MCF 10A (cell line): ENCODE measurements at regions not wholly inside any gene's neighbourhood (a gene's known extent, or its start where the extent isn't known, plus 50 kb on each side); places are given as distances from the start of the nearest gene placed in this dataset.

Experiments
- BruUV-seq: library from RNA; stranded (reverse); fragments of 400-500 nt; replicated peaks from 2 replicates; lab custom pipeline; 2021; lab: Mats Ljungman, UMichigan
- CTCF ChIA-PET: fragments of 300-600 bp; sonication (Branson Sonifier 250); formaldehyde crosslinking; extraction: SDS; loops from one replicate; lab custom pipeline; 2021; ENCODE audit warnings: antibody characterized with exemption, inconsistent platforms; lab: Yijun Ruan, JAX
- POLR2A ChIA-PET: fragments of 300-600, 350-650 bp; sonication (Branson Sonifier 250); formaldehyde crosslinking; extraction: SDS; loops from one replicate; lab custom pipeline; 2020; ENCODE audit warnings: antibody characterized with exemption, inconsistent platforms; lab: Yijun Ruan, JAX
- DNase-seq: peaks from one replicate; pipeline ENCODE4 v3.0.0-alpha.2; 2018; ENCODE audit not compliant: unreplicated experiment
- H3K27ac Mint-ChIP-seq: one replicate; pipeline ENCODE4 v1.8.0; 2022; ENCODE audit warnings: mild to moderate bottlenecking, low read depth, mixed read lengths; ENCODE audit not compliant: unreplicated experiment
- H3K27me3 Mint-ChIP-seq: one replicate; pipeline ENCODE4 v1.8.0; 2022; ENCODE audit warnings: mixed read lengths; ENCODE audit not compliant: insufficient read depth, unreplicated experiment
- H3K36me3 Mint-ChIP-seq: one replicate; pipeline ENCODE4 v1.8.0; 2022; ENCODE audit warnings: mild to moderate bottlenecking, moderate library complexity, mixed read lengths; ENCODE audit not compliant: insufficient read depth, unreplicated experiment
- H3K4me1 Mint-ChIP-seq: one replicate; pipeline ENCODE4 v1.8.0; 2022; ENCODE audit warnings: mixed read lengths; ENCODE audit not compliant: insufficient read depth, unreplicated experiment
- H3K4me3 Mint-ChIP-seq: one replicate; pipeline ENCODE4 v1.8.0; 2022; ENCODE audit warnings: mild to moderate bottlenecking, moderate library complexity, mixed read lengths; ENCODE audit not compliant: unreplicated experiment
- H3K9me3 Mint-ChIP-seq: one replicate; pipeline ENCODE4 v1.8.0; 2022; ENCODE audit warnings: mixed read lengths; ENCODE audit not compliant: unreplicated experiment
- intact Hi-C: fragments of 100-400 bp; cut with micrococcal nuclease; formaldehyde crosslinking; loops from 2 replicates; pipeline ENCODE4 v1.14.1; 2022
- TF ChIP-seq, protein P1 (sequence below): fragments of 200-600 bp; IDR thresholded peaks from one replicate; pipeline ENCODE4 v1.8.0; 2022; ENCODE audit warnings: antibody characterized with exemption, mild to moderate bottlenecking; ENCODE audit not compliant: unreplicated experiment

DNA sequence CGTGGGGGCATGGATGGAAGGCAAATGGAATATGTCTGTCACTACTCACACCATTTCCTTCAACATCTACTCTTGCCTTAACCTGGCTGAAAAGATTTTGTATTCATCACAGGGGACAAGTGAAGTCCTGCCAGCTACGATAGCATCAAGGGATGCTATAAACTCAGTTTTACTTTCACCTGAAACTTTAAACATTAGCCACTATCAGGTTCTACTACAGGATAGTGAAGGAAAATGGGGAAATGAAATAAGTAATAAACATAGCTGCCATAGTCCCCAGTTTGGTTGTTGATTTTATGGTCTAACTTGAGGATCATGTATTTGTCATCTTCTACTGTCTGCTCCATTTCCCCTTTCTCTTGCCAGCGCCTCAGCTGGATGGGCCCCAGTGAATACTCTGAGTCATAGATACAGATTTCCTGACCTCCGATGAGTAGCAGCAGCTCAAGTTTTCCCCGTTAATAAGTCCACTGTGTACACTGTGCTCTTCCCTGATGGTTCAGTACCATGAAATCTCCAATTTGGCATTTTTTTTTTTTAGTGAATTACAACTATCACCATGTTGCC, 338.2 kb upstream of the SLCO3A1 start:
- H3K9me3 Mint-ChIP-seq = no peaks in the 10 kb centered on the region
- TF ChIP-seq, protein P1, sequence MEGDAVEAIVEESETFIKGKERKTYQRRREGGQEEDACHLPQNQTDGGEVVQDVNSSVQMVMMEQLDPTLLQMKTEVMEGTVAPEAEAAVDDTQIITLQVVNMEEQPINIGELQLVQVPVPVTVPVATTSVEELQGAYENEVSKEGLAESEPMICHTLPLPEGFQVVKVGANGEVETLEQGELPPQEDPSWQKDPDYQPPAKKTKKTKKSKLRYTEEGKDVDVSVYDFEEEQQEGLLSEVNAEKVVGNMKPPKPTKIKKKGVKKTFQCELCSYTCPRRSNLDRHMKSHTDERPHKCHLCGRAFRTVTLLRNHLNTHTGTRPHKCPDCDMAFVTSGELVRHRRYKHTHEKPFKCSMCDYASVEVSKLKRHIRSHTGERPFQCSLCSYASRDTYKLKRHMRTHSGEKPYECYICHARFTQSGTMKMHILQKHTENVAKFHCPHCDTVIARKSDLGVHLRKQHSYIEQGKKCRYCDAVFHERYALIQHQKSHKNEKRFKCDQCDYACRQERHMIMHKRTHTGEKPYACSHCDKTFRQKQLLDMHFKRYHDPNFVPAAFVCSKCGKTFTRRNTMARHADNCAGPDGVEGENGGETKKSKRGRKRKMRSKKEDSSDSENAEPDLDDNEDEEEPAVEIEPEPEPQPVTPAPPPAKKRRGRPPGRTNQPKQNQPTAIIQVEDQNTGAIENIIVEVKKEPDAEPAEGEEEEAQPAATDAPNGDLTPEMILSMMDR = no peak
- no peaks in the 10 kb centered on the region for H3K36me3 Mint-ChIP-seq
- ChIA-PET CTCF (interaction anchor here (0.5 to 0.9 kb wide), 4 partner anchors 26 to 388 kb away, joined by 3 to 6 read pairs (median 4); no protein-coding TSS in a partner anchor), POLR2A (interaction anchor here (0.8 to 1.8 kb wide), 3 partner anchors 19 to 86 kb away, joined by 3 to 6 read pairs (median 3); no protein-coding TSS in a partner anchor)
- no peaks in the 10 kb centered on the region for H3K27me3 Mint-ChIP-seq
- H3K27ac Mint-ChIP-seq = no peak overlapping the region
- peak; percentile 75 for DNase-seq
- peaks cover 18% of the 10 kb centered on the region for H3K4me1 Mint-ChIP-seq
- intact Hi-C loops = loop anchor here (5.0 kb wide), 1 partner anchor 47 kb away; no protein-coding TSS in a partner anchor
- BruUV-seq = no TSS peak
- no peak overlapping the region for H3K4me3 Mint-ChIP-seq

DNA sequence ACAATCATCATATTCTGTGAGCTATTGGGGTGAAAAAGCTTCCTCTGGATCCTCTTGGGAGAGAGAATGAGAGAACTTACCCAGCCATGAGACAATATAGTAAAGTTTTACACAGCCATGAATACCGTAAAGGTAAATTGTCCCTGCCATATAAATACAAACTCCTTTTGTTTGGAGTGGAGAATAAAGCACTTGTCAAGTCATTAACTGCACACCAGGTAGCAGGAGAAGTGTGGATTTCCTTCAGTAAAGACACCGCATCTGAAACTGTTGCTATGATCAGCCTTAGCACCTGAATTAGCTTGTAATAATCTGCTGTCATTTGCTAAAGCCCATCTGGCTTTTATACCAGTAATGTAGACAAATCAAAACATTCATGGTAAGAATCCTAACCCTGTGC, 336.6 kb upstream of the SLCO3A1 start:
- no TSS peak for BruUV-seq
- H3K36me3 Mint-ChIP-seq = no peaks in the 10 kb centered on the region
- H3K27ac Mint-ChIP-seq = no peak overlapping the region
- DNase-seq = no peak
- ChIA-PET CTCF (interaction anchor here (0.7 kb wide), 1 partner anchor 431 kb away, joined by 3 read pairs; no protein-coding TSS in a partner anchor), POLR2A (no interaction called here)
- TF ChIP-seq, protein P1 = no peak
- no peaks in the 10 kb centered on the region for H3K27me3 Mint-ChIP-seq
- H3K4me3 Mint-ChIP-seq = no peak overlapping the region
- peaks cover 26% of the 10 kb centered on the region for H3K4me1 Mint-ChIP-seq
- intact Hi-C loops = loop anchor here (5.0 kb wide), 1 partner anchor 45 kb away; no protein-coding TSS in a partner anchor
- no peaks in the 10 kb centered on the region for H3K9me3 Mint-ChIP-seq

DNA sequence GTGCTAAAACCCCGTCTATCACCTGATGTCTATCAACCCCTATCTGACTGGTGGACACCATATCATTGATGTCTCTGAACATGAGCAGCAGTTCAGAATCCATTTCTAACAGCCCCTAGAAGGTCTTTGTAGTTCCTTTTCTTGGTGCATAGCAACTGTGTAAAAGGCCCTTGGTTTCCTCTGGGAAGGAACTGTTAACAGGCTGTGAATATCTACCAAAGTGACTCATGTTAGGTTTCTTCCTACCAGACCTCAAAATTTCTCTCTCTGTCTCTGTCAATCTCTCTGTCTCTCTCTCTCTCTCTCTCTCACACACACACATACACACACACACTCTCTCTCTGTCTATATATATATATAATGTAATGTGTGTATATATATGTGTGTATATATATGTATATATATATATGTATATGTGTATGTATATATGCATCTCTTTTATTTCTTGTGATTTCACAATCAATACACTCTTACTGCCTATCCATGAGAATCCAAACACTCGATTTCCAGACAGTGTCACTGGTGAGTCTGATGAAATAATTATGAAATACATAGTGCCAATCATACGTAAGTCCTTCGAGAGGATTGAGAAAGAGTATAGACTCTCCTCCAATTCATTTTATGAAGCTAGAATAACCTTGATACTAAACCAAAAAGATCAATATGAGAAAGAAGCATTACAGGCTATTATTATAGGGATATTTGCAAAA, 335.9 kb upstream of the SLCO3A1 start:
- TF ChIP-seq, protein P1 = no peak
- ChIA-PET POLR2A (interaction anchor here (0.5 to 1.3 kb wide), 2 partner anchors 61 to 130 kb away, joined by 3 read pairs; no protein-coding TSS in a partner anchor), CTCF (interaction anchor here (0.6 to 1.3 kb wide), 9 partner anchors 25 to 430 kb away, joined by 3 to 5 read pairs (median 3); no protein-coding TSS in a partner anchor)
- Mint-ChIP-seq H3K4me1 (peaks cover 26% of the 10 kb centered on the region), H3K4me3 (no peak overlapping the region), H3K36me3 (no peaks in the 10 kb centered on the region), H3K27ac (peak overlapping the region; percentile 39), H3K9me3 (no peaks in the 10 kb centered on the region), H3K27me3 (no peaks in the 10 kb centered on the region)
- intact Hi-C loops = loop anchor here (5.0 kb wide), 1 partner anchor 45 kb away; no protein-coding TSS in a partner anchor
- DNase-seq = peak; percentile 65
- no TSS peak for BruUV-seq

- H3K27ac Mint-ChIP-seq = no peak overlapping the region
- H3K9me3 Mint-ChIP-seq = no peaks in the 10 kb centered on the region
- no peaks in the 10 kb centered on the region for H3K36me3 Mint-ChIP-seq
- no peak overlapping the region for H3K4me3 Mint-ChIP-seq
- peaks cover 19% of the 10 kb centered on the region for H3K4me1 Mint-ChIP-seq
- BruUV-seq = no TSS peak
- intact Hi-C loops = loop anchor here (5.0 kb wide), 2 partner anchors 139 to 421 kb away; no protein-coding TSS in a partner anchor
- H3K27me3 Mint-ChIP-seq = no peaks in the 10 kb centered on the region
- TF ChIP-seq, protein P1 = no peak
- CTCF ChIA-PET = interaction anchor here (0.6 to 1.5 kb wide), 3 partner anchors 15 to 329 kb away, joined by 3 to 5 read pairs (median 3); no protein-coding TSS in a partner anchor
- POLR2A ChIA-PET = no interaction called here
- DNase-seq = no peak
Measured at GRCh38 chr15:91520850-91521249, 332.7 kb upstream of the SLCO3A1 start.
